ENCODE measurements at regions not wholly inside any gene's neighbourhood (a gene's known extent, or its start where the extent isn't known, plus 50 kb on each side); places are given as distances from the start of the nearest gene placed in this dataset.

DNA sequence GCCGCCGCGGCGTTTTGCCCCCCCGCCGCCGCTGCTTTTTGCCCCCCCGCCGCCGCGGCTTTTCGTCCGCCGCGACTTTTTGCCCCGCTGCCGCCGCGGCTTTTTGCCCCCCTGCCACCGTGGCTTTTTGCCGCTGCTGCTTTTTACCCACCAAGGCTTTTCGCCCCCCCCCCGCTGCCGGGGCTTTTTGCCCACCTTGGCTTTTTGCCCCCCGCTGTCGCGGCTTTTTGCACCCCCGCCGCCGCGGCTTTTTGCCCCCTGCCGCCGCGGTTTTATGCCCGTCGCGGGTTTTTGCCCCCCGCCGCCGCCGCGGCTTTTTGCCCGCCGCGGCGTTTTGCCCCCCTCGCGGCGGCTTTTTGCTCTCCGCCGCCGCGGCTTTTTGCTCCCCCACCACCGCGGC, 1343.0 kb downstream of the TP53TG3F start:
- TF ChIP-seq, protein P1, sequence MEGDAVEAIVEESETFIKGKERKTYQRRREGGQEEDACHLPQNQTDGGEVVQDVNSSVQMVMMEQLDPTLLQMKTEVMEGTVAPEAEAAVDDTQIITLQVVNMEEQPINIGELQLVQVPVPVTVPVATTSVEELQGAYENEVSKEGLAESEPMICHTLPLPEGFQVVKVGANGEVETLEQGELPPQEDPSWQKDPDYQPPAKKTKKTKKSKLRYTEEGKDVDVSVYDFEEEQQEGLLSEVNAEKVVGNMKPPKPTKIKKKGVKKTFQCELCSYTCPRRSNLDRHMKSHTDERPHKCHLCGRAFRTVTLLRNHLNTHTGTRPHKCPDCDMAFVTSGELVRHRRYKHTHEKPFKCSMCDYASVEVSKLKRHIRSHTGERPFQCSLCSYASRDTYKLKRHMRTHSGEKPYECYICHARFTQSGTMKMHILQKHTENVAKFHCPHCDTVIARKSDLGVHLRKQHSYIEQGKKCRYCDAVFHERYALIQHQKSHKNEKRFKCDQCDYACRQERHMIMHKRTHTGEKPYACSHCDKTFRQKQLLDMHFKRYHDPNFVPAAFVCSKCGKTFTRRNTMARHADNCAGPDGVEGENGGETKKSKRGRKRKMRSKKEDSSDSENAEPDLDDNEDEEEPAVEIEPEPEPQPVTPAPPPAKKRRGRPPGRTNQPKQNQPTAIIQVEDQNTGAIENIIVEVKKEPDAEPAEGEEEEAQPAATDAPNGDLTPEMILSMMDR (IDR thresholded peaks at IDR 0.05; ENCODE audit: control extremely low read depth in 1 of 3, insufficient read depth in 1 of 3, low read depth in 1 of 3, low read length in 3 of 3): no peak
- no peak for TF ChIP-seq JUND (IDR thresholded peaks at IDR 0.05; ENCODE audit: low read length)
- no peak for TF ChIP-seq EZH2 (IDR thresholded peaks at IDR 0.05; ENCODE audit: low read depth, low read length, severe bottlenecking)
- TF ChIP-seq SP1 (IDR thresholded peaks at IDR 0.05; ENCODE audit: low read depth, low read length): no peak
- TF ChIP-seq EP300 (IDR thresholded peaks at IDR 0.05; ENCODE audit: borderline replicate concordance in 1 of 2, low read depth in 2 of 2, low read length in 2 of 2): no peak
- TF ChIP-seq SIN3A (conservative IDR thresholded peaks at IDR 0.05 in 1 of 2, IDR thresholded peaks at IDR 0.05 in 1 of 2; ENCODE audit: low read depth in 1 of 2, low read length in 2 of 2): no peak
- no peak for TF ChIP-seq POLR2A (IDR thresholded peaks at IDR 0.05; ENCODE audit: control extremely low read depth in 1 of 2, low read depth in 2 of 2, low read length in 2 of 2)
- TF ChIP-seq SIX5 (IDR thresholded peaks at IDR 0.05; ENCODE audit: low read depth, low read length): no peak
